Glomerular endothelial cell (primary cell): ENCODE measurements at regions not wholly inside any gene's neighbourhood (a gene's known extent, or its start where the extent isn't known, plus 50 kb on each side); places are given as distances from the start of the nearest gene placed in this dataset.

Source experiments
- DNase-seq: peaks from one replicate; pipeline ENCODE4 v3.0.0-alpha.2; 2011; ENCODE audit warnings: low read depth, low spot score; ENCODE audit errors: extremely low read depth

DNA sequence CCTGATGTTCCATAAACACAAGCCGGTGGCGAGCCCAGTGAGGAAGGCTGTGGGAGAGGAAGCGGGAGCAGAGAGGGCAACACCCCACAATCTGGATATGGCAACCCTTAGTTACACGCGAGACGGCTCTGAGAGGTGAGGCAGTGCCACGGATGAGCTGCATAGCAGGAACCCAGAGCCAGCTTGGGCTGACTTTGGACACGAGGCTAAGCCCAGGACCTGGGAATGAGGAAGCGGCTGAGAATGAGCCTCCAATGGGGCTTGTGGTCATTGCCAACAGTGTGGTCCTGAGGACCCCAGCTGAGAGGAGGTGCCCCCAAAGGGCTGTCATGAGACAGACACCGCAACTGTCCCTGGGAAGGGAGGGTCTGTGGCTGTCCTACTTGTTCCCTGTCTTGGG is 160.0 kb upstream of the SMIM23 start:
- no peak for DNase-seq

DNA sequence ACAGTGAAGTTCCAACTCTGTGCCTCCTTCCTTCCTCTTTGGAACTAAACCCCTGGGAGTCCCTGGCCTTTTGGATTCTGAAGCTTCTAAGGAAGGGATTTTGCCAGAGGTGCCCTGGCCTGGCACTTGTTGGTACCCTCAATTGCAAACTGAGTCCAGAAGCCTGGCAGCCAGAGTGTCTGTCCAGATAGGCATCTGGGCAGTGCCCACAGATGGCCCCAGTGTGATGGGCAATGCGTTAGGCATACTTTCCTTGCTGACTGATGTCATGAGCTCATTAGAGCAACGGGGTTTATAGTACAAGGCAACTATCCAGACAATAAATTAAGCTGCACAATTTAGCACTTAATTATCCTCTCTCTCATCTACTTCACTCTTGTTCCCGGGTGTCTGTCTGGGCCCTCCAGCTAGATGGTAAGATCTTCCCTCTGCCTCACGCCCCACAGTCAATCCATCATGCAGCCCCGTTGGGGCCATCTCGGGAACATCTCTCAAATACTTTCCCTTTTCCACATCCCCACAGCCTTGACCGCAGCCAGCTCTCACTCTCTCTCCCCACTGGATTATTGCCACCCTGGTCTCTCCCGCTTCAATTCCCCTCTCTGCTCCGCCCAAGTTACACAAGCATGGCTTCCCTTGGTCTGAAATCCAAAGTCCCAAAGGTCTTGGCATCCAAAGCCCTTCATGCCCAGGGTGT is 157.5 kb upstream of the SMIM23 start:
- no peak for DNase-seq

DNA sequence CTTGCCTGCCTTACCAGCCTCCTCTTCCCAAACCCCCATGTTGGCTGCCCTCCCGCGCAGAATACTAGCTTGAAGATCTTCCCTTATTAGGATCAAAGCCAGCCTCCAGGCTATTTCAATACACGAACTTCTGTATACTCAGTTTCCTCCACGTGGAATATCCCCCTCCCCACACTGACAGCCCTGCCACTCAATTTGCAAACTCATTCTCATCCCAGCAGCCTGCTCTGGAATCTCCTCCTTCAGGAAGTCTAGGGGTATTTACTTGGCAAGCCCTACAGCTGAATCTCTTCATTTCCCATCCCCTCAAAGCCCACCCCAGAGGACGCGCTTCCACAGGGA is 157.0 kb upstream of the SMIM23 start:
- DNase-seq = no peak

DNA sequence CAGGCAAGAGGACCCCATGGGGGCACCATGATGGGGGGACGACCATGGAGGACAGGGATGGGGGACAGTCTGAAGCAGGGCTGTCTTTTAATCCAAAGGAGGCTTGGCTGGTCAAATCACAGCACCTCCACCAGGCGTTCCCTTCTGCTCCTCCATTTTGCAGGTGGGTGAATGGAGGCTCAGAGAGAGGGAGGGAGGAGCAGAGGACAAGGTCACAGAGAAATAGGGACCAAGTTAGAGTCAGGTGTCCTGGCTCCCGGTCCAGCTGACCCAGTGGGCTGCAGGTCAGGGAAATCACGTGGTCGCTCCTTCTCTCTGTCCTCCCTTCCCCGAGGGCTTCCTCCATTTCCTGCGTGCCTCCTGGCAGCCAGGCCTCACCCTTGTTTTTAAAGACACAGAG is 156.4 kb upstream of the SMIM23 start:
- no peak for DNase-seq

DNA sequence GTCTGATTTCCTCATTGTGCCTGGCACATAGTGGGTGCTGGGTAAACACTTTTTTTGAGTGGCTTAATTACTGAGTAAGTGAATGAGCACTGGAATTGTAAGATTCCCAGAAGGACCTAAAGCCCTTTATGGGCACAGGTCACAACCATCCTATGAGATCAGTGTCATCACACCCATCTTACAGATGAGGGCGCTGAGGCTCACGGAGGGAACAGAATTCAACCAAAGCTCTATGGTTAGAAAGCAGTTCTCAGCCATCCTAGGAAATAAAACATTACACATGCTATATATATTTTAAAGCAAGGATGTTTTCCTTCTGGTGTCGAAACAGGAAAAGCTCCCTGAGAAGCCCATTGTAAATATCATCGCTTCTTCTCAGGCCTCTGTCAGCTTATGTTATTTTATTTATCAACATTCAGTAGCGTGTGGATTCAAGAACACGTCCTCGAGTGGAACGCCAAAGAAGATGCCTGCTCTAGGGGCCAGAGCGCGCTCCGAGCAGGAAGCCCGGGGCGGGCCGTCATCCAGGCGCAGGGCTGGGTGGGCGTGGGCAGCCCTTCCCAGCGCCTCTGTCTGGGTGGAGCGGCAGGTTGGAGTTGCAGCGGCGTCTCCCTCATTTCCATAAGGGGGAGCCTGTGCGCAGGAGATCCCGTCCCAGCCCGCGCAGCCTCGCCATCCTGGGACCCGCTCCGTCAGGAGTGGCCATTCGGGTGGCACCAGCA is 155.8 kb upstream of the SMIM23 start:
- DNase-seq = no peak

DNA sequence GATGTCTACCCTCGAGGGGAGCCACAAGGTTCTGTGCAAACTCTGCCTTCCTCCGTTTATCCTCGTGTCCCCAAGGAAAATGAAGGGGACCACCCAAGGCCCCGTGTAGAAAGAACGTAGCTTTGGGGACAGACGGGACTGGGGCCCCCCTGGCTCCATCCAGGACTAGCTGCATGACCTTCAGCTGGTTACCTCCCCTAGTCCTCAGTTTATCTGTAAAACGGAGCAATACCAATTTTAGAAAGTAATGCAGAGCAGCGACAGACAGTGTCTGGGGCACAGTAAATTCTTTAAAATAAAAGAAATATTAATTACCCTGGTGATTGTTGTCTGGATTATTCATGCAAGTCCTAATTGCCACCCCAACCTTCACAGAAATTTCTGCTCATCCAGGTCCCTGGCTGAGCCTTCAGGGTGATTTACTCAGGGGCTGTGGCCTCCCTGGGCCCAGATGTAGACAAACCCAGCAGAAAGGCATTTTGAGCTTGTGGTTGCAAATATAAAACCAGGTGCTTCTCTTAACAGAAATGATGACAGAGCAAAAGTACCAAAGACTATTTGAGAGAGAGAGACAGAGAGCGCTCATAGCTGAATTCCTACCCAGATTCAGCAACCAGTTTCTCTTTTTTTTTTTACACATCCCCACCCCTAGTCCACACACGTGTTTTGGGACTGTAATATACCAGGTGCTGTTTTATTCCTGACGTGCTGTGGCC is 155.1 kb upstream of the SMIM23 start:
- no peak for DNase-seq

DNA sequence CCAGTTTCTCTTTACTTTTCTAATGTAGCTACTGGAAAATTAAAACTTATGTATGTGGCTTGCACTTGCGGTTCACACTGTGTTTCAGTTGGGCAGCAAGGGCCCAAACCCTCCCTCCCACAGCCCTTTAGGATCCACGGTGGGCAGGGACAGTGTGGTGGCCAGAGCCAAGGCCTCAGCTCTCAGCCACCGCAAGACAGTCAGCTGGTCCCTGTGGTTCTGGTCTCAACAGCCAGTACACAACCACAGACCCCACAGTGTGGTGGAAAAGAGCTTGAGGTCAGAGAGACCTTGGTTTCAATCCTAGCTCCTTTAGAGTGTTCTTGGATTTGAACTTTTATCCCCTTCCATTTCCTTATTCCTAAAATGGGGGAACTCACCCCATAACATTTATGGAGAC is 153.0 kb upstream of the SMIM23 start:
- DNase-seq = no peak

DNA sequence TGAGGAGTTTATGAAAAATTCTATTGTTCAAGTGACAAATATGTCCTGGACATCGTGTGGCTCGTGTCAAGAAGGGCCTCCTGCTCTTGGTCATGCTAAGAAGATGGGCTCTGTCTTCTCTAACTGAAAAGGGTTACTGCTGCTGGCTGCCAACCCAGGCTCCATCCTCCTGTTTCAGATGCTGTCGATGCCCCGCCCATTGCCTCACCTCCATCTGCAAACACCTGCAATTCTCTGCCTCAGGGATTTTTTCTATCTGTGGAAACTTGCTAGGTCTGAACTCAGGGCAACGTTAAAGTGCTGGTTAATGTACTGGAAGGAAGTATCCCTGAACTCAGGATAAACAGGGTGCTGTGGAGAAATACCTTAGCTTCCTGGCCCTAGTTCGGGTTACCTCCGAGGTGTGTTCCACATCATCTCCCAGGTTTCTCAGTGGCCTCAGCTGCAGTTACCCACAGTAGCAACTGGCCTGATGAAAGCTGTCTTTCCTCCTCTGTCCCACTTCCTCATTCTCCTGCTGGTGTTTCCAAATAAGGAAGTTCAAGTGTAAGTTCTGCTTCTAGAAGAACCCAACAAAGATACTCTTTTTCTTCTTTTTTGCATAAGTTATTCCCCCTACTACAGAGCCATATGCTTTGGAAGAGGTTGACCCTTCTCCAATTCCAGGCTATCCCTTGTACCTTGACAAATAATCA is 151.7 kb upstream of the SMIM23 start:
- DNase-seq = no peak

DNA sequence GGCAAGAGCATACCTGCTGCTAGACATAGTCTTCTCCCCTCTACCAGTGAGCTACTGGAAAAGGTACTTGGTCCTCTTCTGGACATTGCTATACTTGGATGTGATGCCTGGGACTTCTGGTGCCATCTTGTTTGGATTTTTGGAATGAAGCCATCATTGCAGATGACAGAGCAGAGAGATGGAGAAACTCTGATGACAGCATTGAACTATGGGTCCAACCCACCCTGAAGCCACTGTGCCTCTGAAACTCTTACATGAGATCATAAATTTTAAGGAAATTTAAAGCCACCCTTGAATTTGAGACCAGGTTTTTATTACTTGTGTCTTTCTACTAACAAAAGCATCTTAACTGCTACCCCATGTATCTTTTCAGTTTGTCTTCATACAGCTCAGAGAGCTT is 151.1 kb upstream of the SMIM23 start:
- no peak for DNase-seq

DNA sequence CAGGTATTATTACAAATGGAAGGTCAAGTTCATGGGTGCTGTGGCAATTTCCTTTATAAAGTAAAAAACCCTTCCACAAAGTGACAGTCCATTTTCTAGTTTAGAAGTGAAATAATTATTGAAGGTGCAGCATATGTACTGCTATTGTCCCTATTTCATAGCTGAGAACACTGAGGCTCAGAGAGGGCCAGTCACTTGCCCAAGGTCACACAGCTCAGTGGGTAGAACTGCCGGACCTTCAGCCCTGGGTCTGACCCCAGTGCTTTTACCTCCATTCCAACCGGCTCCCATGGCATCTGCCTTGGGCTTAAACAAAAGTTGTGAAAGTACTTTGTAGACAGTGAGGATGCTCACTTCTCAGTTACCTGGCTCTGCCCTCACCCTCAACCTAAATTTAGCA is 150.6 kb upstream of the SMIM23 start:
- no peak for DNase-seq

DNA sequence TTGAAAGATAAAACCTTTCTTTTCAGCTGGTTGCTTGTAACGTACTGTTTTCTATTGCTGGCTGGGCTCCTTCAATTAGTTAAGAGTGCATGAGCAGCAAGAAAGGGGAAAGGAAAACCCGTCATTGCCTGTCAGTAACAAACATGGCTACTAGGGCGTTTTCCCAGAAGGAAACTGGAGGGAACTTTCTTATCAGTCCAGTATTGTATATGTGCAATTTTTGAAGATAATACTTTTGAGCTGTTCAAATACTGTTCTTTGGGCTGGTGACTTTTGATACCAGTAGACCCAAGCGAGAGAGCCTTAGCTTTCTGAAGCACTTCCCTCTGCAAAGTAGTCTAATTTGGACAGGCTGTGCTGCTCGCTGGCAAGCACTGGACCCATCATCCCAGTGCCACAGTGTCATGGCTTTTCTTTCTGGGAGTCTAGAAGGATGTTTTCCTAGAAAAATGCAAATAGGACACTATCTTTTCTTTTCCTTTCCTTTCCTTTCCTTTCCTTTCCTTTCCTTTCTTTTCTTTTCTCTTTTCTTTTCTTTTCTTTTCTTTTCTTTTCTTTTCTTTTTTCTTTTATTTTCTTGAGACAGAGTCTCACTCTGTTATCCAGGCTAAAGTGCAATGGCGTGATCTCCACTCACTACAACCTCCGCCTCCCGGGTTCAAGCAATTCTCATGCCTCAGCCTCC is 149.9 kb upstream of the SMIM23 start:
- DNase-seq = no peak

DNA sequence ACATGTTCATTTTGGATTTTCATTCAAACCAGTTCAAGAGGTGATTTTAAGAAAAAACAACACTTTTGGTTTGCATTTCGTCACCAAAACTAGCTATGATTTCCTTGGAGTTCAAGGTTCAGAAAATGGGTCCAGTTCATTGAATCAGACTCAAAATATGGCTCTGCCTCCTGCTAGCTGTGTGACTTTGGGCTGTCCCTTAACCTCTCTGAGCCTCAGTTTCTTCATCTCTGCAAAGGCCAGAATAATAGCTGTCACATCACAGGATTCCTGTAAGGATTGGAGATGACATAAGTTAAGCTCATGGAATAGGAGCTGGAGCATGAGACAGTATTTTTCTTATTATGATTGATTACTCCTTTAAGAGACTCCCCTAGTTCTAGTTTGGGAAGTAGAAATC is 147.8 kb upstream of the SMIM23 start:
- no peak for DNase-seq

DNA sequence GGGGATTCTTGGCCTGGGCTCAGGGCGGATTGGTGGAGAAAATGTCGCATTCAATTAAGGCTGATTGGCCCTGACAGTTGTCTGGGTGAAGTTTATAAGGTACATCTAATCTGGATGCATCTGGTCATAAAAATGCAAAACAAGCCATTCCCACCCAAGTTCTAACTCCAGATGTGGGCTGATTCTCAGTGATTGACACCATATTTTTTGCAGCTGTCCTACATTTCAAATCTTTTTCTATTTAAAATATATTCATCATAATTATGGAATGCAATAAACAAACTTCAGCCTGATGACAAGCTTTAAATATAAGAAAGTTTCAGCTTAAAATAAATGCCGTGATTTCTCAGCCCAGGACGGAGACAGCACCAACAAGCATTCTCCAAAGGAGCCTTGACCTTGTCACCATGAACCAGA is 146.4 kb upstream of the SMIM23 start:
- DNase-seq = no peak

DNA sequence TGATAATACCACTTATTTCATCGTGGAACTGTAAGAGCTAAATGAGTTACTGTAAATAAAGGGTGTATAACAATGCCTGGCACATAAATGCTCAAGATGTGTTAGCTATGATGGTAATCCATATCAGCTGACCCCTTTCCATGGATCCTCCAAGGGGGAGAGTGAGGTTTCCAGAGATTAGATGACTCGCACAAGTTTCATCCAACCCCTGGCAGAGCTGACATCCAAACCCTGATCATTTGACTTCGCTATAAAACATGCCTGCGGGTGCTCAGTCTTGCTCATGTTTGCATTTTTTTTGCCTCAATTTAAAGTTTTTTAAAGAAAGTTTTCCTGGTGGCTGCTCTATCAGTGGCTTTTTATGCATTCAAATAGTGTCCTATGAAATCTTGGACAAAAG is 145.7 kb upstream of the SMIM23 start:
- DNase-seq = no peak

DNA sequence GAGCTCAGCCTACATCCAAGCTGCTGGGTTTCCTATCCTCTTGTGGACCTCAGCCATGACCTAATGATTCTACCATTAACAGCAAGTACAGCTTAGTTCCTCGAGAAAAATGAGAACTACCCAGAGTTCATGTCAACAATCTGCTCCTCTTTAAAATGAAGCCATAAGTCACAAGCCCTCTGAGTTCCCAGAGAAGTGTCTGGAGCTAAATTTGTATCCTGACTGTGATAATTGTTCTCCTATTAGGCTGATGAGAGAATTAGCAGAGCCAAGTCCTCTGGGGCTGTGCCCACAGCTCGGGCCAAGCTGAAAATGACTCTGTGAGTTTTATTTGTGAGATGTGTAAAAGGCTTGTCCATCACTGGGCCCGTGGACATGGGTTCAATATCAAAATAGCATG is 145.1 kb upstream of the SMIM23 start:
- DNase-seq = no peak

DNA sequence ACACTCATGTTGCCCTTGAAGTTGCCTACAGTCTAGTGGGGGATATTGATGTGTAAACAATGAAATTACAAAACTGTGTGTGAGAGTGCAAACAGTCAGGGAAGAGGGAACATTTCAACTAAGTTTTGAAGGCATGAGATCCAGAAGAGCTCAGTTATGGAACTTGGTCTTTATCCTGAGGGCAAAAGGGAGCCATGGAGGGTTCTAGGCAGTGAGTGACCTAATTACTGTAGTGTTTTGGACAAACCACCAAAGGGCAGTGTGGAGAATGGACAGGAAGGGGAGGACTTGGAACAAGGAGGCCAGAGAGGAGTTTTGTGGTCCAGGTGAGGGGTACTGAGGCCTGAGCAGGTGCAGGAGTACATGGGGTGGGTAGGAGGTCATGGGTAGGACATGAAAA is 143.7 kb upstream of the SMIM23 start:
- DNase-seq = no peak

DNA sequence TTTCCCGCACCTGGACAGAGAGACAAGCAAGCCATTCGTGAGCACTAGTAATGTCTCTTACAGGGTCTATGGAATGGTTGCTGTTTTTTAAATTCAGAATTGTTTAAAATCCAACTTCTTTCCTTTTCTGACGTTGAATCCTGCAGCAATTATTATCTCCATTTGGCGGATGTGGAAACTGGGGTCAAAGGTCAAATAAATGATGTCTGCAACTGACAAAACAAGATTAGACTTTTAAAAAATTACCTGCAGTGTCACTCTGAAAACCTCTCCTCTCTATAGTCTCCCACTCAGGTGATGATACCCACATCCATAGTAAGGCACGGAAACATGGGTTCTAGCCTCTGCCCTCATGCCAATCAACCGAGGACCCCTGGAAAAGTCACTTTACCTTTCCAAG is 142.7 kb upstream of the SMIM23 start:
- DNase-seq = no peak

DNA sequence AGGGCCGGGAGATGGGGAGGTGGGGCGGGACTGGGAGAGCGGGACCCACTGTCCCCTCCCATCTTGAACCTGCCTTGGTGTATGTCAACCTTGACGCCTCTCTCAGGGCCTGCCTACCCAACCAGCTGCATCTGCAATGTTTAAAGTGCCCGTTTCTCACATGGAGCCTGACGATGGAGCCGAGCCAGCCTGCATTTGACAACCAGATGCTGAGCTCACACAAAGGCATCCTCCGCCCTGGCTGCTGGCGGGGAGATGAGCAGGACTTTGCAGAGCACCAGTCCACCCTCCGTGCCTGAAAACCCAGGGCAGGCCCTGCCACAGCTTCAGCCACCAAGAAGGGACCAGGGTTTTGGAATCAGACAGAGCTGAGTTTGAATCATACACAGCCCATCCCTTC is 141.1 kb upstream of the SMIM23 start:
- no peak for DNase-seq

DNA sequence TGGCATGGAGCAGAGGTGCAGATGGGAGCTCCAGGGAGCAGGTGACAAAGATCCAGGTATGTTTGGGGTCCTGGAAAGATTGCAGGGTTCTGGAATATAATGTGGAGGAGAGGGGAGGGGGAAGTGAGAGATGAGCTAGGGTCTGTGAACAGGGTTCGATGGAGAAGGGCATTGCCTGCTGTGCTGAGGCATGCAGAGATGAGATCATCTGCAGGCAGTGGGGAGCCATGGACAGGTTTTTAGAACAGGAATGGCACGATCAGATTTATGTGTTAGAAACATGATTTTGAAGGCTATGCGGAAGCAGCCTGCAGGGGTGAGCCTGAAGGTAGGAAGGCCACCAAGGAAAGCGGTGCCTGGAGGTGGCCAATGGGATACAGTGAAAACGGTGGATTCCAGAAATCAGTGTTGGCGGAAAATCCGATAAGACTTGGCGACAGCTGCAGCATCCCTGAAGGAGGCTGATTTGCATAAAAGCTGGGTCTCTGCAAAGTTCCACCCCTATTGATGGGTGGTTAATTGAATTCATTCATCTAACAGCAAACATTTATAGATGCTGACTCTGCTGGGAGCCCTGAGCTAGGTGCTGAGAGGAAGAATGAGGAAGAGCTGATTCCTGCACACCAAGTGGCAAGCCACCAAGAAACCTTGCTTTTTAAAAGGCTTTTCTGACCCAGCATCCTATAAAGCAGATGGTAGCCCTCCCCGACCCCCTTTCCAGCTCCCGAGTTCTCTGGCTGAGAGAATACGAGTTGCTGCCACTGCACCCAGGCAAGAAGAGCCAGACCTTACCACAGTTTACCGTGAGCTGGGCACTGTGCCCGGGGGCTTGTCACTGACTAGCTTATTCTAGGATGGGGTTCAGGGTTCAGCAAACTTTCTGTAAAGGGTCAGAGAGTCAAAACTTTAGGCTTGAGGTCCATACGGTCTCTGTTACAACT is 139.2 kb upstream of the SMIM23 start:
- DNase-seq = no peak
